Activated gamma-delta T cell treated with Interleukin-2 at 50 U/mL for 16 hours (primary cell): ENCODE measurements at regions not wholly inside any gene's neighbourhood (a gene's known extent, or its start where the extent isn't known, plus 50 kb on each side); places are given as distances from the start of the nearest gene placed in this dataset.
"Not testable (repeated sequence)": the region's sequence is repeated elsewhere in the genome, so short reads cannot be mapped to it uniquely, and the experiment has no call there.

Experiments
- DNase-seq: peaks from one replicate; pipeline ENCODE4 v3.0.0-alpha.2; 2020

- DNase-seq = no peak
These were observed 227.6 kb upstream of the EXOC2 start for GRCh38 chr6:920512-920911.

GRCh38 chr6:919500-919899 lies 226.6 kb upstream of the EXOC2 start:
- DNase-seq = no peak

- no peak for DNase-seq
These were observed 225.0 kb upstream of the EXOC2 start for GRCh38 chr6:917939-918338.

- no peak for DNase-seq
These were observed 224.4 kb upstream of the EXOC2 start for GRCh38 chr6:917296-917695.

GRCh38 chr6:916131-916530 lies 223.2 kb upstream of the EXOC2 start:
- no peak for DNase-seq

GRCh38 chr6:912871-913835 lies 220.2 kb upstream of the EXOC2 start:
- no peak for DNase-seq

- DNase-seq = no peak
These were observed 215.0 kb upstream of the EXOC2 start for GRCh38 chr6:907928-908327.

GRCh38 chr6:906920-907319 lies 214.0 kb upstream of the EXOC2 start:
- no peak for DNase-seq

- no peak for DNase-seq
These were observed 212.6 kb upstream of the EXOC2 start for GRCh38 chr6:905556-905955.

GRCh38 chr6:904994-905393 lies 212.1 kb upstream of the EXOC2 start:
- no peak for DNase-seq

- DNase-seq = no peak
These were observed 210.8 kb upstream of the EXOC2 start for GRCh38 chr6:903761-904160.

- DNase-seq = no peak
These were observed 208.9 kb upstream of the EXOC2 start for GRCh38 chr6:901696-902460.

- DNase-seq = no peak
These were observed 208.0 kb upstream of the EXOC2 start for GRCh38 chr6:900716-901605.

GRCh38 chr6:897528-898207 lies 204.7 kb upstream of the EXOC2 start:
- no peak for DNase-seq

- DNase-seq = no peak
These were observed 201.3 kb upstream of the EXOC2 start for GRCh38 chr6:894274-894673.

- DNase-seq = no peak
These were observed 198.1 kb upstream of the EXOC2 start for GRCh38 chr6:890995-891394.

- DNase-seq = no peak
These were observed 197.3 kb upstream of the EXOC2 start for GRCh38 chr6:890201-890600.

- no peak for DNase-seq
These were observed 194.8 kb upstream of the EXOC2 start for GRCh38 chr6:887583-888235.

- DNase-seq = not testable (repeated sequence)
These were observed 193.2 kb upstream of the EXOC2 start for GRCh38 chr6:886116-886515.

- no peak for DNase-seq
These were observed 192.2 kb upstream of the EXOC2 start for GRCh38 chr6:885051-885590.

- DNase-seq = no peak
These were observed 191.6 kb upstream of the EXOC2 start for GRCh38 chr6:884570-884969.
